HepG2 (cell line): ENCODE measurements at regions not wholly inside any gene's neighbourhood (a gene's known extent, or its start where the extent isn't known, plus 50 kb on each side); places are given as distances from the start of the nearest gene placed in this dataset.
"Not testable (repeated sequence)": the region's sequence is repeated elsewhere in the genome, so short reads cannot be mapped to it uniquely, and the experiment has no call there.

ENCODE experiments used
- ARNTL ChIP-seq: sonication (generic); formaldehyde crosslinking; IDR thresholded peaks from 2 replicates; pipeline ENCODE4 v1.4.0; 2020; ENCODE audit warnings: mild to moderate bottlenecking, missing genetic modification reagents
- CTCF ChIP-seq: sonication (generic); formaldehyde crosslinking; IDR thresholded peaks from 2 replicates; pipeline ENCODE4 v1.5.0; 2020; ENCODE audit warnings: mild to moderate bottlenecking, missing genetic modification reagents, moderate library complexity
- NR3C1 ChIP-seq: sonication (generic); formaldehyde crosslinking; IDR thresholded peaks from 2 replicates; pipeline ENCODE4 v1.4.0; 2020; ENCODE audit warnings: missing genetic modification reagents
- POLR2A ChIP-seq, 2 experiments: IDR thresholded peaks; 2 replicates each; pipeline ENCODE4 v1.6.1; 2011; ENCODE audit warnings: low read depth in 2 of 2, low read length in 2 of 2, mild to moderate bottlenecking in 1 of 2, moderate library complexity in 1 of 2; ENCODE audit not compliant: insufficient read depth in 1 of 2
- REST ChIP-seq, 2 experiments: IDR thresholded peaks; 2 replicates each; pipeline ENCODE4 v1.6.1; 2011 to 2012; ENCODE audit warnings: low read length in 2 of 2, borderline replicate concordance in 1 of 2, low read depth in 1 of 2, mild to moderate bottlenecking in 1 of 2, moderate library complexity in 1 of 2
- TAF1 ChIP-seq: sonication (generic); formaldehyde crosslinking; IDR thresholded peaks from 2 replicates; pipeline ENCODE4 v1.4.0; 2020; ENCODE audit warnings: missing genetic modification reagents
- TBP ChIP-seq: sonication (generic); formaldehyde crosslinking; IDR thresholded peaks from 2 replicates; pipeline ENCODE4 v1.5.0; 2020; ENCODE audit warnings: missing genetic modification reagents
- THAP7 ChIP-seq: sonication (generic); formaldehyde crosslinking; IDR thresholded peaks from 2 replicates; pipeline ENCODE4 v1.8.1; 2023; ENCODE audit warnings: mild to moderate bottlenecking, missing genetic modification reagents
- ZNF12 ChIP-seq: sonication (generic); formaldehyde crosslinking; IDR thresholded peaks from 2 replicates; pipeline ENCODE4 v1.5.0; 2020; ENCODE audit warnings: missing genetic modification reagents

GRCh38 chr6:151696302-151696701 lies 111.2 kb upstream of the ESR1 start:
- TF ChIP-seq REST (IDR thresholded peaks at IDR 0.05; ENCODE audit: borderline replicate concordance in 1 of 2, low read depth in 1 of 2, low read length in 2 of 2); ARNTL (CRISPR knock-in tag); CTCF (CRISPR knock-in tag); TAF1; POLR2A (IDR thresholded peaks at IDR 0.05; ENCODE audit: insufficient read depth in 1 of 2, low read depth in 2 of 2, low read length in 2 of 2); TBP (CRISPR knock-in tag); NR3C1 (CRISPR knock-in tag); ZNF12 (CRISPR knock-in tag); THAP7 (CRISPR knock-in tag): not testable (repeated sequence)
